ENCODE measurements at regions not wholly inside any gene's neighbourhood (a gene's known extent, or its start where the extent isn't known, plus 50 kb on each side); places are given as distances from the start of the nearest gene placed in this dataset.

DNA sequence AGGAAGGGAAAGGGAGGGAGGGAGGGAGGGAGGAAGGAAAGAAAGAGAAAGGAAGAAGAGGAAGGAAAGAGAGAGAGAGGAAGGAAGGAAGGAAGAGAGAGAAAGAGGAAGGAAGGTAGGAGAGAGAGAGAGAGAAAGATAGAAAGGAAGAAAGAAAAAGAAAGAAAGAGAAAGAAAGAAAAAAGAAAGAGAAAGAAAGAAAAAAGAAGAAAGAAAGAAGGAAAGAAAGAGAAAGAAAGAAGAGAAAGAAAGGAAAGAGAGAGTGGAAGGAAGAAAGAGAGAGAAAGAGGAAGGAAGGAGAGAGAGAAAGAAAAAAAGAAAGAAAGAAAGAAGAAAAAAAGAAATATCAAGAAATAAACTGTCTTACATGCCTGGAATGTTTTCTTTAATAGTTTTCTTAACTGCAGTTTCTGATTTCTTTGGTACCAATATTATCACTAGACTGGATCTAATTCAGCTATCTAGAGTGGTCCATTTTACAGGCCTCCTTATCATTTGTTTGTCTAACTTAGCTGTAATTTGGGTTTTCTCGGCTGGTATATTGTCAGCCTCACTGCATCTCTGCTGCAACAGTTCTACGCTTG is 59.6 kb upstream of the MBOAT2 start:
- TF ChIP-seq, protein P1, sequence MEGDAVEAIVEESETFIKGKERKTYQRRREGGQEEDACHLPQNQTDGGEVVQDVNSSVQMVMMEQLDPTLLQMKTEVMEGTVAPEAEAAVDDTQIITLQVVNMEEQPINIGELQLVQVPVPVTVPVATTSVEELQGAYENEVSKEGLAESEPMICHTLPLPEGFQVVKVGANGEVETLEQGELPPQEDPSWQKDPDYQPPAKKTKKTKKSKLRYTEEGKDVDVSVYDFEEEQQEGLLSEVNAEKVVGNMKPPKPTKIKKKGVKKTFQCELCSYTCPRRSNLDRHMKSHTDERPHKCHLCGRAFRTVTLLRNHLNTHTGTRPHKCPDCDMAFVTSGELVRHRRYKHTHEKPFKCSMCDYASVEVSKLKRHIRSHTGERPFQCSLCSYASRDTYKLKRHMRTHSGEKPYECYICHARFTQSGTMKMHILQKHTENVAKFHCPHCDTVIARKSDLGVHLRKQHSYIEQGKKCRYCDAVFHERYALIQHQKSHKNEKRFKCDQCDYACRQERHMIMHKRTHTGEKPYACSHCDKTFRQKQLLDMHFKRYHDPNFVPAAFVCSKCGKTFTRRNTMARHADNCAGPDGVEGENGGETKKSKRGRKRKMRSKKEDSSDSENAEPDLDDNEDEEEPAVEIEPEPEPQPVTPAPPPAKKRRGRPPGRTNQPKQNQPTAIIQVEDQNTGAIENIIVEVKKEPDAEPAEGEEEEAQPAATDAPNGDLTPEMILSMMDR (IDR thresholded peaks at IDR 0.05): no peak
- TF ChIP-seq POLR2A (IDR thresholded peaks at IDR 0.05): no peak

Data from testis (tissue), 2 donors.